Ramos (cell line): ENCODE measurements at regions not wholly inside any gene's neighbourhood (a gene's known extent, or its start where the extent isn't known, plus 50 kb on each side); places are given as distances from the start of the nearest gene placed in this dataset.

Source experiments
- in situ Hi-C: fragments of 300-500 bp; cut with MboI; formaldehyde crosslinking; loops from one replicate; pipeline ENCODE4 v1.14.3; 2022; ENCODE audit warnings: low sequenced_read_pairs; ENCODE audit not compliant: unreplicated experiment

DNA sequence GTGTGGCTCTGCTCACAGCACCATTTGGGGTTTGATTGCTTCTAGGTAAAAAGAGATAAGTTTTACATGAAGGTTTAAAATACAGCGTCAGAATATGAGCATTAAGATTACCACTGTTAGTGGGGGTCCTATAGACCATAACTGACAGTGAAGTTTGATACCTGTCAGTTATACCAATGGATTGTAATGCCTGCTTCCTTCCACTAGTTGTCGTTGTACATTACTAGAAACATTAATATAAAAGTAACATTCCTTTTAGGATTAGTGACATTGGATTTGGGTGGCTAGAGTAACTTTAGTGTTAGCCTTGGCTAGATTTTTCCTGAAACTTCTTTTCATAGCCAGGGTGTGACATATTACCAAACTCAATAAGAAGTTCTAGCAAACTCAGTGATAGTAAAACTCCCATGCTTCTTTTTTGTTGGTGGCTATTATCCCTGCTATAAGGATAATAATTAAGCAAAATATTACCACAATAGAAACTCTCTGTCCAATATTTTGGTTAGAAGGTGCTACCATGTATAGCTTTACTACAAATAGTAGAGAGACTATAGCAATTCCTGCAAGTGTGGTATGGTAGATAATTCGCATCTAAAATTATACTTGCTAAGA lies 57.1 kb downstream of the FAM181B start:
- in situ Hi-C loops, result loop anchor here (25.0 kb wide), 1 partner anchor 1039 kb away; no protein-coding TSS in a partner anchor

DNA sequence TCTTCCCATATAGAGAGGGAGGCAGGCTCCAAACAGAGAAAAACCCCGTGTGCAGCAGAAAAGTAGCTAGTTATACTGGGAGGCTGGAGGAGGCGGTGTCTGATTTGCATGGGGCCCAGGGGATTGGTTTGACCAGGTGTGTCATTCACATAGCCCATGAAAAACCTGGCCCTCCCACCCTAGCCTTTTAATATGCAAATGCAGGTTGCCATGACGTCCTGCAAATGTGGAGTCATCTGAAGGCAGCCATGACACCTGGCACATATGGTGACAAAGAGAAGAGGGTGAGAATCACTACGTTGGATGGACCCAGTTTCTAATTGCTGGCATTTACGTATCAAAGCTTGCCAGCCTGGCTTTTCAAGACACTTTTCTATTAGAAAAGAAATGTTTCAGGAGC lies 57.8 kb downstream of the FAM181B start:
- in situ Hi-C loops, result loop anchor here (25.0 kb wide), 1 partner anchor 1039 kb away; no protein-coding TSS in a partner anchor

DNA sequence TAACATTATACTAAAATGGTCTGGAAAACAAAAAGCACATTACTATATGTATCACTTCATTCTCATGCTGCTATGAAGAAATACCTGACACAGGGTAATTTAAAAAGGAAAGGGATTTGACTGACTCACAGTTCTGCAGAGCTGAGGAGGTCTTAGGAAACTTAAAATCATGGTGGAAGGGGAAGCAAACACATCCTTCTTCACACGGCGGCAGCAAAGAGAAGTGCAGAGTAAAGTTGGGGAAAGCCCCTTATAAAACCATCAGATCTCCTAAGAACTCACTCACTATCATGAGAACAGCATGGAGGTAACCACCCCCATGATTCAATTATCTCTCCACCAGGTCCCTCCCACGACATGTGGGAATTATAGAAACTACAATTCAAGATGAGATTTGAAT lies 60.0 kb downstream of the FAM181B start:
- in situ Hi-C loops, result no loop called here

DNA sequence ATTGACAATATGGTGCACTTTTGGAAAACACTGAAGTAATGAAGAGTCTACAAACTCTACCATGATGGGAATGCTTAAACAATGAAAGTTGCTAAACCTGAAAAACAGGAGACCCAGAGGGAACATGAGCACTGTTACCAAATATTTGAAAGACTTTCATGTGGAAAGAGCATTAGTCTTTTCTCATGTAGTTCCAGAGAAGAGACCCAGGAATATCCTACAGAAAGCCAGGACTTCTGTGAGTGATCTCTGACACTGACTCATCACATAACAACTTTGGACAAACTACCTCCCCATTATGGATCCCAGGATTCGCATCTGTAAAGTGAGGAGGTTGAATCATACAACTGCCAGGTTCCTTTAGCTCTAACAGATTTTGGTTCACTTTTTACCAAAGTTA lies 62.2 kb downstream of the FAM181B start:
- in situ Hi-C loops, result no loop called here

DNA sequence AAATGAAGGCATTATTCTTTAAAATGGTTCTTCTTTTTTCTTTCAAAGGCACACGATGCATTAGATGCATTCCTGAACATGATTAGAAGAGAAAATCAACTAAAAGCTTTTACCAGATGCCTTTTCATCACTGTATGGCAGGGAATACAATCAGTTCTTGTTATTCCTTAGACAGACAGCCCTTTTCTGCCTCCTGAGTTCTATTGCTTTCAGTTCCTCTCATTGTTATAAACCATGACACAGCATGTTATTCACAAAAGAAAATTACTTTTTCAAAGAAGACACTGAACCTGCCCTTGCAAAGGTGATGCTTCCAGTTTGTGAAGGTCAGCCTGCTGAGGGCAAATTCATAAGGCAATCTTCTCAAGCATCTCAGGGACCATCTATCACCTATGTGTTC lies 70.1 kb downstream of the FAM181B start:
- in situ Hi-C loops, result no loop called here

DNA sequence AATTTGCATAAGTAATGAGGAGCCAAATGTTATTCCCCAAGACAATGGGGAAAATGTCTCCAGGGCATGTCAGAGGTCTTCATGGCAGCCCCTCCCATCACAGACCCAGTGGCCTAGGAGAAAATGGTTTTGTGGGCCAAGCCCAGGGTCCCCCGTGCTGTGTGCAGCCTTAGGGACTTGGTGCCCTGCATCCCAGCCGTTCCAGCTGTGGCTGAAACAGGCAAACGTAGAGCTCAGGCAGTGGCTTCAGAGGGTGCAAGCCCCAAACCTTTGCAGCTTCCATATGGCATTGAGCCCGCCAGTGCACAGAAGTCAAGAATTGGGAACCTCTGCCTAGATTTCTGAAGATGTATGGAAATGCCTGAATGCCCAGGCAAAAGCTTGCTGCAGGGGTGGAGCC lies 79.9 kb downstream of the FAM181B start:
- in situ Hi-C loops, result no loop called here

DNA sequence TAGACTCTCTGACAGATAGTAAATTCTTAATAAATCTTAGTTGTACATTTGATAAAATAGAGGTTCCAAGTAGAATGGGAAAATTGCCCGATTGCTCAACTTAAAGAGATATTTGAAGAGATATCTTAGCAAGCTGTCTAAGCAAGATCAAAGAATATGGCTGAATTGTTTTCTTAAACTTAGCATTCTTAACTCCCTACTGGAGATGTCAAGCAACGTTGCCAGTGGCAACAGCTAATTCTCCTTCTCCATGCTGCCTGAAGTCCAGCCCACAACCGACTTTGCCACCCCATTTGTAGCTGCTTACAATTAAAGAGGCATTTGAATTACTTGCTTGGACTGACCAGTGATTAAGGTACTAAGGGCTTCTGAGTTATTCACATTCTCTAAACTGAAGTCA lies 94.4 kb downstream of the FAM181B start:
- in situ Hi-C loops, result no loop called here

DNA sequence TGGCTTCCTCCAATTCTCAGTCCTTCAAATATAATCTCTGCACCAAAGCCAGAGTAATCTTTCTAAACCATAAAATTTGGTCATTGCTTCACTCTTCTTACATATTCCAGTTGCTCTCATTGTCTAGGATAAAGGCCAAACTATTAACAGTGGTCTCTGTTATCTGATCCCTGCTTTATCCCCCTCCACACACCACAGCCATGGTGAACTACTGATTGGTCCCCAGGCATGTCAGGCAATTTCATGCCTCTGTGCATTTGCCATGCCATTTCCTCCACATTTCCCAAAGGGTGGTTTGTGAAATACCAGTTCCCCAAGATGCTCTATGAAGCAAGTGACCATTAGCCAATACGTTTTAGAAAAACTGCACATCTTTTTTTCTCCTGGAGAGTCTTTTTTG lies 97.0 kb downstream of the FAM181B start:
- in situ Hi-C loops, result no loop called here

DNA sequence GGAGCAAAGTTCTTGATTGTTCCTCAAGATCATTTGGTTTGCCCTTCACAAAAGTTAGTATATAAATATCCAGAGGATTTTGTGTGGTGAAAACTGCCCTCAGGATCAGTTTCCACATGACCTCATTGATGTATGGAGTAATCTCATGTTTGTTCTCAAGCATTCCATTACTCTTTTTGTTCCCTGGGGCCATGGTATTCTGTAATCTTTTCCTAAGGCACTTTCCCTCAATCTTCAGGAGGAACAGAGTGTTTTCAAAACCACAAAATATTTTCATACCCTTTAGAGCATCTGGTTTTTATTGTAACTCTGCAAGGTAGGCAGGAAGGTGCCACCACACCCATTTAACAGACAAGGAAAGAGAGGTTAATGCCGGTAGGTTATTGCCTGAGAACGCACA lies 99.6 kb downstream of the FAM181B start:
- in situ Hi-C loops, result no loop called here

DNA sequence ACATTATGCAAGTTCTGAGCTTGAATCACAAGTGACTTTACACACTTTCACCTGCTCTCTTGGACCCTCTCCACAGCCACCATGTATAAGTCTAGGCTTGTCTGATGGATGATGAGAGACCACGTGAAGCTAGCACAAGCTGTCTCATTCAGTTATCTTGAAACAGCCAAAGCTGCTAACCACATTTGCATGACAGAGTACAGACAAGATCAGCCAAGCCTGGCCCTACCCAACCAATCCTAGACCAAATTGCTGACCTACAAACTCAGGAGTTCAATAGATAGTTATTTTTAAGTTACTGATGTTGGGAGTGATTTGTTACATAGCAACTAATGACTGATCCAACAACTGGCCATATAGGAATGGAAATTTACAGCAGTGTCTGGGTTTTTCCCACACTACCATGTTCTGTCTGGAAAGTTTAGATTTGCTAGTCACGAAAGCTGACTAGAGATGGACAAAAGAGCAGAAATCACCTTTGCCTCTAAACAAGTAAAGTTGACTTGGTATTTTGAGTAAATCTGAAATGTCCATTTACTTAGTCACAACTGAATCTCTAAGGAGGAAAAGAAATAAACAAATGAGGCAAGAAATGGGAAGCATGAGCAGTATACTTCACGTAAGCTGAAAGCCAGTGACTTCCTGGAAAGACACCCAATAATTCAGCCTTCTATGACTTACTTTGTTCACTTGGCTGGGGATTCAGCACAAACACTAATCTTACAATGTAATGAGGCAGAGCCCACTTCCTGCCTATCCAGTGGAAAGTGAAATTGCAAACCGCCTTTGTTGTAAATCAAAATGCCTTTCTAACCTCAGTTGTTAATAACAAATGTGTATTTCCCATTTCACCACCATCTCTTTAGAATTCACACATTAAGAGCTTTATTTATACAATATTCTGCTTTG lies 101.7 kb downstream of the FAM181B start:
- in situ Hi-C loops, result no loop called here

DNA sequence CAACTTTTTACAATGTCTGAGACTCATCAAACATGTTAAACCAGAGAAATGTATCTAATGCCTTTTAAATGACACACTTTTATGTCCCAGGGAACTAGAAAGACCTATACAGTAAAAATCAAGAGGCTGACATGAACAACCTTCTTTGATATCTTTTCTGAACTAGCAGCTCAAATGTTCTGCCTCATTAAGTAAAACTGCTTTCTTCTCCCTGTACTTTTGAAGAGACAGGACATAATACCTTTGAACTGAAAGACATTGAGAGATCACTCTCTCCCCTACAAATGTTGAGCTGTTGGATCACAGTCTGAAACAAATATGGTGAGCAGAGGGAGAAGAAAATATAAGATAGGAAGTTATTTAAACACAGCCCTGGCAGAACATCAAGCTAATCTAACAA lies 123.0 kb downstream of the FAM181B start:
- in situ Hi-C loops, result no loop called here

DNA sequence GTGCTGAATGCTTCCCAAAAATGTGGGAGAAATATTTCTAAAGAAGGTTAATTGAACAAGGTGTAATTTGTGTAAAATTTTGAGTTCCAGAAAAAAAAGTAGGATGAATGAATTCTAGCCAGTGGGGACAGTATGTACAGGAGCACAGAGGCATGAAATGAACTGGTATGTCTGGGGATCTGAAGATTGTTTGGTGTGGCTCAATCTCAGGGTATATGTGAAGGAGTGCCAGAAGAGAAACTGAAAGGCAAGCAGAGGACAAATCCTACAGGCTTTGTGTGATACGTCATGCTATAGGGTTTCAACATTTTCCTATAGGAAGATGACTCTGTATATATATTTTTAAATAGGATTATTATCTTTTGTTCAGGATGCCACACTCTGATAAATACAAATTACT lies 126.9 kb downstream of the FAM181B start:
- in situ Hi-C loops, result no loop called here

DNA sequence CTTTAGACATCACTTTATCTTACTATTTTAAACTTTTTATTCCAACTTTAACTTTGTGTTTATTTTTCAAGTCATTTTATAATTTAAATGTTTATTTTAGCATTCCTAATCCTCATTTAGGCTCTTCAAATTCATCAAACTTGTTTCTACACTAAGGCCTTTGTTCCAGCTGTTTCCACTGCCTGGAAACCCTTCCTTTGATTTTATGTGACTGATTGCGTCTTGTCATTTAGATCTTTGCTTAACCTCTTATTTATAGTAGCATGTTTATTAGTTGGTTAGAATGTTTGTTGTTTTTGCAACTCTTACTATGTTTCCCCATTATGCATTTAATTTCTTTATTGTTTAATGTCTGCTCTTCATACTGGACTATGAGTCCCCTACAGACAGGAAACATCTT lies 132.0 kb downstream of the FAM181B start:
- in situ Hi-C loops, result no loop called here

DNA sequence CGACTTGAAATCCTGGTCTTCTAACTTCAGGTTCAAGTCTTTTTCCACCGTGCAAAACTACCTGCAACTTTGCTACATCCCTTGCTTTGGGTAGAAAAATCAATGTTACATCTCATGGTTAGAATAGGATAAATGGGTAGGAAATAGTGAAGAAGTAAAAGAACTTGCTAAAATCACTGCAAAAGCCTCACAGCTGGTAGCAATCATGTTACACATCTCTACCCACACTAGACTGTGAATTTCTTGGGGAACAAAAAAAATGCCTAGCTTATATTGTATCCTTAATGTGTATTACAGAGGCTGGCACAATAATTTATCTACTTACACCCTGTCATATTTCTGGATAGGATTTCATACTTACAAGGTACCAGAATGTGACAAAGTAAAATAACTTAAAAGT lies 133.8 kb downstream of the FAM181B start:
- in situ Hi-C loops, result no loop called here

DNA sequence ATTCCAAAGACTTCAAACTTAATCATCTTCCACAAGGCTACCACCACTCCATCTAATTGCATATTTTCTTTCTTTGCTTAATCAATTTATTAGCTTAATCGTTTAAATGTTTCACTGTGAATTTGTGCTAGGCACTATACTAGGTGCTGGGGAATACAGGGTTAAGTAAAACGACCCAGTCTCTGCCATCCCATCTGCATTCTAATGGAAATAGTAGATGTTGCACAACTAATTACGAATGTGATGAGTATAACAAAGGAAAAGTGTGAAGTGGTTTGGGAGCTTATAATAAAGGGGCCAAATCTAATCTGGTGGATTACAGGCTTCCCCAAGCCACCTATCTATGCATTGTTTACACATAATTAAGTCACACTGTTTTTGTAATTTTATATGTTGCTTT lies 147.1 kb downstream of the FAM181B start:
- in situ Hi-C loops, result no loop called here

DNA sequence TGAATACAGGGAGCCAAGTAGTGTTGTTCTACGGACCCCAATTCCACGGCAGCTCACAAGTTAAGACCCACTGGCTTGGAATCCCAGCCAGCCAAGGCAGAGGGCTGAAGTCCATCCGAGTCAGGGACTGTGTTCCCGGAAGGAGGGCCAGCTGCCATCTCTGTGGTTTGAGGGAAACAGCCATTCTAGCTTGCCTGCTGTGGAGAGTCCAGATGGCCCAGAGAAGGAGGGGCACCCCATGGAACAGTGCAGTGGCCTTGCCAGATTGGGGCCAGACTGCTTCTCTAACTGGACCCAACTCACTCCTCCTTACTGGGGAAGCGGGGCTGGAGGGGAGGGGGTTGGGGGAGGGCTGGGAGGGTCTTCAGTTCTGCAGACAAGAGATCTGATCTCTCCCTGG lies 156.4 kb downstream of the FAM181B start:
- in situ Hi-C loops, result no loop called here

DNA sequence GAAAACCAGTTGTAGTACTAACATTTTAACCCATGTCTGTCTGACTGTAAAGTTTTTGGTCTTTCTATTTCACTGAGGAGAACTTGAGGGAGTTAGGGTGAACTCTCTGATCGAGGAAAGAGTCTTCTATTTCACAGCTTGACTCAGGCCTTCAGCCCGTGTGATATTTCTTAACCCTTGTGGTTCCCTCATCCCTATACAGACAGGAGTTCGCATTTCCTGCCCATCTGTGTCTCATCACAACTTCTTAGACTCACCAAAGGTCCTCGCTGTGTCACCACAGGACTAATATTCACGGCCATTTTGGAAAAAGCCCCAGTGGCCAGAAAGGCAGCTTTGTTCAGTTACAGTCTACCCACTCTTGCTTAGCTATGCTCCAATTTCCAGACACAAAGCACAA lies 172.8 kb downstream of the FAM181B start:
- in situ Hi-C loops, result no loop called here

DNA sequence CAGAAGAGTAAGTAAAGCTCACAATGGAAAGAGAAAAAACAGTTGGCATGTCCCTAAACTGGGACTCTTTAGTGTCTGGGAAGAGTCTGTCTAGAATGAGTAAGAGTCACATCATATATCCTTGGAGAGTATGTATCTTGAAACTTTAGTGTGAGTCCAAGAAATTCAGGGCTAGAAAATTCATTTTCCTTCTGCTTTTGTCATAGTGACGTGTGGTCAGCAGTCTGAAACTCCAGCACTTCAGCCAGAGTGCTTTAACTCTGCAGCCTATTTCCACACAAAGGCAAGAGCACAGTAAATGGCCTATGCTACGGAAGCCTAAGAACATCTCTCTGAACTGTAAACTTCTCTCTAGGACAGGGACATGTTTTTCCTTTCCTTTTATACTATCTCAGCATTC lies 174.1 kb downstream of the FAM181B start:
- in situ Hi-C loops, result no loop called here

DNA sequence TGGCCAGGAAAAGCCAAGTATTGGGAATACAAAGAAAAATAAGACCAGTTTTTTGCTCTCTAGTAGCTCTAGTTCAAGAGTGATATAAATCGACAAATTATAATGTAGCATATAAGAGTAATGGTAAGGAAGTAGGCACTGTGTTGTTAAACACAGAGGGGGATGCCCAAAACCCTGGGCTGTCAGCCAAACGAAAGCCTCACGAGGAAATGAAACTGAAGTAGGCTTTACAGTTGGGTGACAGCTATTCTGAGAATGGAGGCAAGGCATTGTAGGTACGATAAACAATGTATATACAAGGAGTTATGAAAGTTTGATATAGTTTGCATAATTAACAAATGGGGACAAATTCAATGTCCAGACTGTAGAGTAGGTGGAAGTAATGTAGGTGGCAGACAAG lies 176.4 kb downstream of the FAM181B start:
- in situ Hi-C loops, result no loop called here

DNA sequence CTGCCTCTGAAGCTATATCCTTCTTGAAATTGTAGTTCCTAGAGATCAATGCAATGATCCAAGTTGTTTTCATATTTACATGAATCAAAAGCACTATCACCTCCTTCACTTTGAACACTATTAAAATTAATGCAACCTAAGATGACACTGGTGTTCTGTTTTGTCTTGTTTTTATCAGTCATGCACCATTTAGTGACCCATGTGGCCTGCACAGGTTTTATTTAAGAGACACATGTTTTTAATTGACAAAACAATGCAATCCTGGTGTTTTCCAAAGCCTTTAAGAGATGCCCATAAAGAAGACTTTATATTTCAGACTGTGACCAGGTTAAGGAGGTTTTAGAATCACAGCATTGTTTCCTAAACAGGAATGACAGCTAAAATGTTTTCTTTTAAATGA lies 177.5 kb downstream of the FAM181B start:
- in situ Hi-C loops, result no loop called here

DNA sequence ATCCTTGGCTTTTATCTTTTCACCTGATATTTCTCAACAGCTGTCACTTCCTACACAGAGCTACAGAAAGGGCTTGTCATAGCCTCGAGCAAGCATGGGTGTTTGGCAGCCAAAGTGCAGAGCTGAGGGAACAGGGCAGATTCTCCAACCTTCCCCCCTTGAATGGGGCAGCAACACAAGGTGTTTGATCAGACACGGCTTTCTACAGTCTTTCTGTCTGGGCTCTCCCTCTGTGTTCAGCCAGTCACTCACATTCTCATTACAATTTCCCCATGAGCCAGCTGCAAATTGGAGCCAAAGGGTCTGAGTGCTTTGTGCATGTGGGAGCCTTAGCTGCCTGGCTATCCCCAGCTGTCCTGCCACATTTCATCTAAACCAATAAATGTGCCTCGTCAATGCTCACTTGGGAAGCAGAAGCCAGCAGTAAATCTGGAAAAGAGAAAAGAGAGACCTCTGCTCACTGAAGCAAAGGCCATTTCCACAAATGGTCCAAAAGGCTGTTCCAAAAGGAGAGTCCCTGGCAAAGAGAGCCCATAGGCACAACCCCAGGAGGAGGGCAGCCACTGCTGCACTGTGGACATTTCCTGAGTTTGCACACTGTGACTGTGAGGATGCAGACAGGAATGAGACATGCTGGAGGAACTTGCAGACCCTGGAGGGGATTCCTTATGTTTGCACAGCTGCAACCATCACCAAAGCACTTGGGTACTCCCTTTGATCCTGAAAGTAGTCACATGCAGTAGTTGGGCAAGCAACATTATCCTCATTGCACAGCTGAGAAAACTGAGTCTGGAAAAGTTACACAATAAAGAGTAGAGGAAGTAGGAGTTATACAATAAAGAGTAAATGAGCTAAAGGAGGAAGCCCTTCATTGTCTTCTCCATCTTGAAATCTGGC lies 186.8 kb downstream of the FAM181B start:
- in situ Hi-C loops, result no loop called here
